NB4 (cell line): ENCODE measurements at regions not wholly inside any gene's neighbourhood (a gene's known extent, or its start where the extent isn't known, plus 50 kb on each side); places are given as distances from the start of the nearest gene placed in this dataset.

ENCODE experiments used
- DNase-seq: peaks from one replicate; pipeline ENCODE4 v3.0.0; 2010; ENCODE audit warnings: low read depth
- H3K4me3 ChIP-seq: one replicate; pipeline ENCODE4 v1.5.1; 2011; ENCODE audit warnings: mild to moderate bottlenecking, low read depth, low read length, moderate library complexity
- CTCF ChIP-seq: IDR thresholded peaks from one replicate; pipeline ENCODE4 v1.5.1; 2012; ENCODE audit warnings: low read depth, low read length
- MYC ChIP-seq: IDR thresholded peaks from 2 replicates; pipeline ENCODE4 v1.6.1; 2011; ENCODE audit warnings: low read depth, low read length
- POLR2A ChIP-seq: IDR thresholded peaks from 2 replicates; pipeline ENCODE4 v1.6.1; 2011; ENCODE audit warnings: mild to moderate bottlenecking; ENCODE audit not compliant: insufficient read length; ENCODE audit errors: extremely low read depth
- TF ChIP-seq, protein P1 (sequence below): IDR thresholded peaks from 2 replicates; pipeline ENCODE4 v1.6.1; 2011; ENCODE audit warnings: low read depth, low read length

DNA sequence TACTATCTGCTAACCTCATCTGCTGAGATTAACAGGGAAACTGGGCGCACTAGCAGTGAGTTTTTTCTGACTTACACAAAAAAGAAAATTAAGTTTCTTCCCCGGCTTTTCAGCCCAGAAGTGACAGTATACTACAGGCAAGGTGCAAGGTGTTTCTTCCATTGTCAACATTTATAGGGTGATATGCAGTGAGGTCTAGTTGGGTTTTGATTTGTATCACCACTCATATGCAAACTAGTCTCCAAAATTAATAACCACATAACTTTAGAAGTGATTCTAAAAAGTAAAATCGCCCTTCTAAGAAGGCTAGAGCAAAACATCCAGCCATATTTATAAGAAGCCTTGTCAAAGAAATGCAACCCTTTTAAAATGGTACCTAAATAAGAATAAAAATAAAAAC, 640.1 kb downstream of the ARAP2 start:
- no peak overlapping the region for H3K4me3 ChIP-seq
- TF ChIP-seq, protein P1, sequence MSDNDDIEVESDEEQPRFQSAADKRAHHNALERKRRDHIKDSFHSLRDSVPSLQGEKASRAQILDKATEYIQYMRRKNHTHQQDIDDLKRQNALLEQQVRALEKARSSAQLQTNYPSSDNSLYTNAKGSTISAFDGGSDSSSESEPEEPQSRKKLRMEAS = no peak
- no peak for TF ChIP-seq MYC
- no peak for TF ChIP-seq CTCF
- no peak for TF ChIP-seq POLR2A
- DNase-seq = no peak

- H3K4me3 ChIP-seq = no peak overlapping the region
- no peak for DNase-seq
- TF ChIP-seq, protein P1 = no peak
- no peak for TF ChIP-seq MYC
- no peak for TF ChIP-seq CTCF
- TF ChIP-seq POLR2A = no peak
Observed at GRCh38 chr4:35604724-35605123, 639.6 kb downstream of the ARAP2 start.

DNA sequence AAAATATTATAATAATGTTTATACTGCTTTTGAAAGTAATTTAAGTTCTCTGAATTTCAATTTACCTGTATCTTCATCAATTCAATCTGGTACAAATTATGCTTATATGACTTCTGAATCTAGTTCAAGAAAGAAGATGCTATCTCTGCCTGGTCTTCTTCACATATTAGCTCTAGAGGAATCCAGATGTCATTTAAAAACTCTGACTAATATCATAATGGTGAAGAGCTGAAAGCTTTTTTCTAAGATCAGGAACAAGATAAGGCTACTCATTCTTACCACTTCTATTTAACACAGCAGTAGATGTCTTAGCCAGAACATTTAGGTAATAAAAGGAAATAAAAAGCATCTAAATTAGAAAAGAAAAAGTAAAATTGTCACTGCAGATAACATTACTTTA, 636.1 kb downstream of the ARAP2 start:
- no peak overlapping the region for H3K4me3 ChIP-seq
- TF ChIP-seq CTCF = no peak
- TF ChIP-seq POLR2A = no peak
- no peak for TF ChIP-seq MYC
- TF ChIP-seq, protein P1 = no peak
- DNase-seq = no peak

DNA sequence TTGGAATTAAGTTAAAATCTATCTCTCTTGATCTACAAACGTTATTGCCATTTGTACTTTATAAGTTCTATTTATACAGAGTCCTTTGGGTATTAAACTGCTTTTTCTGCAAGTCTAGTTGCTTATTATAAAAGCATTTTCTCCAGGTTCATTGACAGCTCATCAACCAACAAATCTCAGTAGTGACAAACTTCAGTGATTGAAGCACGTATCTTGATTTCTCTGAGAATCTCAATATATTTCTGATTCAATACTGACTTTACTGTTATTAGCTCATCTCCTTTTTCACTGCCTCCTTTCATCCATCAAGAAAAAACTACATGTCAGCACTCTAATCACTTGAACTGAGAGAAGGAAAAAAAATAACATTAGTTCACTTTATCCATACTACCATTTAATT, 630.2 kb downstream of the ARAP2 start:
- no peak overlapping the region for H3K4me3 ChIP-seq
- no peak for TF ChIP-seq CTCF
- TF ChIP-seq, protein P1 = no peak
- TF ChIP-seq MYC = no peak
- TF ChIP-seq POLR2A = no peak
- no peak for DNase-seq

DNA sequence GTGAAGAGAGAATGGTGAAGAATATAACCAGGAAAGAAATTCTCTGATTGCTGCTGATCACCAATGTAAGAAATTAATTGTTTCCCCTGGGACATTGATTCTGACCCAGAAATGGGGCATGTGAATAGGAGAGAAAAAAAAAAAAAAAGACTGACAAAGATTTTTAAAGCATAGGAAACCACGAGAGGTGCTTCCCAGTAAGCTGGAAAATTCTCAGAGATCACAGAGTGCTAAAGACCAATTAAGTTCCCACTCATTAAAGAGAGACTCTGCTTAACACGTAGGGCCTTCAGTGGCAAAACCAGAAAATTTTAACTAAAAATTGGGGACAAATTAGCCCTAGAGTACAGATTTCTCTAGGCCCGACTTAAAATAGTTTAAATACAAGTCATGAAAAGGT, 604.4 kb downstream of the ARAP2 start:
- TF ChIP-seq CTCF = no peak
- TF ChIP-seq, protein P1 = no peak
- no peak for TF ChIP-seq POLR2A
- no peak overlapping the region for H3K4me3 ChIP-seq
- no peak for DNase-seq

- TF ChIP-seq, protein P1 = no peak
- TF ChIP-seq MYC = no peak
- no peak for TF ChIP-seq CTCF
- no peak for TF ChIP-seq POLR2A
- DNase-seq = no peak
- no peak overlapping the region for H3K4me3 ChIP-seq
Observed at GRCh38 chr4:35643661-35644060, 600.7 kb downstream of the ARAP2 start.
